GM11168 (cell line): ENCODE measurements at regions not wholly inside any gene's neighbourhood (a gene's known extent, or its start where the extent isn't known, plus 50 kb on each side); places are given as distances from the start of the nearest gene placed in this dataset.

Experiments
- in situ Hi-C: fragments of 300-500 bp; cut with MboI; formaldehyde crosslinking; loops from one replicate; pipeline ENCODE4 v1.12.0; 2022; ENCODE audit warnings: low sequenced_read_pairs; ENCODE audit not compliant: unreplicated experiment

GRCh38 chr5:112646139-112646936 lies 91.3 kb upstream of the APC start:
- in situ Hi-C loops, result no loop called here

- in situ Hi-C loops, result no loop called here
These were observed 90.3 kb upstream of the APC start for GRCh38 chr5:112647428-112647827.

GRCh38 chr5:112648264-112648663 lies 89.4 kb upstream of the APC start:
- in situ Hi-C loops, result no loop called here

- in situ Hi-C loops, result no loop called here
These were observed 87.8 kb upstream of the APC start for GRCh38 chr5:112649882-112650281.

- in situ Hi-C loops, result no loop called here
These were observed 84.0 kb upstream of the APC start for GRCh38 chr5:112653638-112654205.

- in situ Hi-C loops, result no loop called here
These were observed 82.2 kb upstream of the APC start for GRCh38 chr5:112655513-112655912.

GRCh38 chr5:112656451-112656850 lies 81.2 kb upstream of the APC start:
- in situ Hi-C loops, result no loop called here

- in situ Hi-C loops, result no loop called here
These were observed 79.9 kb upstream of the APC start for GRCh38 chr5:112657804-112658203.

- in situ Hi-C loops, result no loop called here
These were observed 77.3 kb upstream of the APC start for GRCh38 chr5:112660359-112660758.

GRCh38 chr5:112663146-112663545 lies 74.5 kb upstream of the APC start:
- in situ Hi-C loops, result no loop called here

GRCh38 chr5:112668016-112668415 lies 69.7 kb upstream of the APC start:
- in situ Hi-C loops, result no loop called here

- in situ Hi-C loops, result no loop called here
These were observed 68.8 kb upstream of the APC start for GRCh38 chr5:112668911-112669310.

- in situ Hi-C loops, result no loop called here
These were observed 68.2 kb upstream of the APC start for GRCh38 chr5:112669328-112669963.

- in situ Hi-C loops, result no loop called here
These were observed 66.0 kb upstream of the APC start for GRCh38 chr5:112671687-112672086.

GRCh38 chr5:112681481-112681908 lies 56.2 kb upstream of the APC start:
- in situ Hi-C loops, result no loop called here

GRCh38 chr5:112682621-112683061 lies 55.0 kb upstream of the APC start:
- in situ Hi-C loops, result no loop called here

- in situ Hi-C loops, result no loop called here
These were observed 53.6 kb upstream of the APC start for GRCh38 chr5:112684121-112684520.

- in situ Hi-C loops, result no loop called here
These were observed 52.9 kb upstream of the APC start for GRCh38 chr5:112684737-112685136.

- in situ Hi-C loops, result no loop called here
These were observed 52.3 kb upstream of the APC start for GRCh38 chr5:112685386-112685785.

GRCh38 chr5:112685931-112686330 lies 51.8 kb upstream of the APC start:
- in situ Hi-C loops, result no loop called here

- in situ Hi-C loops, result no loop called here
These were observed 51.0 kb upstream of the APC start for GRCh38 chr5:112686675-112687074.
